NCI-H1694 (cell line): ENCODE measurements at regions not wholly inside any gene's neighbourhood (a gene's known extent, or its start where the extent isn't known, plus 50 kb on each side); places are given as distances from the start of the nearest gene placed in this dataset.
"Not testable (repeated sequence)": the region's sequence is repeated elsewhere in the genome, so short reads cannot be mapped to it uniquely, and the experiment has no call there.

Experiments
- DNase-seq: peaks from one replicate; lab custom pipeline; 2025; lab: John Stamatoyannopoulos, UW

DNA sequence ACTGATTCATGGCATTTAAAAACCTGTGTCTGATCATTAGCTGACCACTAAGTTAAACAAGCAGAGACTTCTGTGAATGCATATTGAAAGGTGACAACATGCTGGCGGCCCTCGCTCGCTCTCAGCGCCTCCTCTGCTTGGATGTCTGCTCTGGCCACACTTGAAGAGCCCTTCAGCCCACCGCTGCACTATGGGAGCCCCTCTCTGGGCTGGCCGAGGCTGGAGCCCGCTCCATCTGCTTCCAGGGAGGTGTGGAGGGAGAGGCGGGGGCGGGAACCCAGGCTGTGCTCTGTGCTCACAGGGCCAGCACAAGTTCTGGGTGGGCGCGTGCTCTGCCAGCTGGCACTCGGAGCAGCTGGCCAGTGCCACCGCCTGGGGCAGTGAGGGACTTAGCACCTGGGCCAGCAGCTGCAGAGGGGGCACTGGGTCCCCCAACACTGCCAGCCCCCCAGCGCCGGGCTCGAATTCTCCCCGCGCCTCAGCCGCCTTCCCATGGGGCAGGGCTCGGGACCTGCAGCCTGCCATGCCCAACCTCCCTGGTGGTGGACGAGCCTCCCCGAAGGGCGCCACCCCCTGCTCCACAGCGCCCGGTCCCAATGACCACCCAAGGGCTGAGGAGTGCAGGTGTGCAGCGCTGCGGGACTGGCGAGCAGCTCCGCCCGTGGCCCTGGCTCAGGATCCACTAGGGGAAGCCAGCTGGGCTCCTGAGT, 252.4 kb downstream of the ZIC4 start:
- DNase-seq = no peak

DNA sequence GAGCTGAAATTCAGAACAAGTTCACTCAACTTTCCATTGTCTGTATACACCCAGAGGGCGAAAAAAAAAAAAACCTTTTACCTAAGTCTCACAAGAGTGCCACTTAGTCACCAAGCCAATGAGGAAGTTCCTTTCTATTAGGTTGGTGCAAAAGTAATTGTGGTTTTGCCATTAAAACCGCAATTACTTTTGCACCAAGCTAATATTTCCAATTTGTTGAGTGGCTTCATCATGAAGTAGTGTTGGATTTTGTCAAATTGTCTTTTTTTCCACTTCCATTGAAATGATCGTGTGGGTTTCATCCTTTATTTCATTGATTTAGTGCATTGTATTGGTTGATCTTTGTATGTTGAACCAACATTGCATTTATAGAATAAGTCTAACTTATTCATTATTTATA, 253.9 kb downstream of the ZIC4 start:
- no peak for DNase-seq

DNA sequence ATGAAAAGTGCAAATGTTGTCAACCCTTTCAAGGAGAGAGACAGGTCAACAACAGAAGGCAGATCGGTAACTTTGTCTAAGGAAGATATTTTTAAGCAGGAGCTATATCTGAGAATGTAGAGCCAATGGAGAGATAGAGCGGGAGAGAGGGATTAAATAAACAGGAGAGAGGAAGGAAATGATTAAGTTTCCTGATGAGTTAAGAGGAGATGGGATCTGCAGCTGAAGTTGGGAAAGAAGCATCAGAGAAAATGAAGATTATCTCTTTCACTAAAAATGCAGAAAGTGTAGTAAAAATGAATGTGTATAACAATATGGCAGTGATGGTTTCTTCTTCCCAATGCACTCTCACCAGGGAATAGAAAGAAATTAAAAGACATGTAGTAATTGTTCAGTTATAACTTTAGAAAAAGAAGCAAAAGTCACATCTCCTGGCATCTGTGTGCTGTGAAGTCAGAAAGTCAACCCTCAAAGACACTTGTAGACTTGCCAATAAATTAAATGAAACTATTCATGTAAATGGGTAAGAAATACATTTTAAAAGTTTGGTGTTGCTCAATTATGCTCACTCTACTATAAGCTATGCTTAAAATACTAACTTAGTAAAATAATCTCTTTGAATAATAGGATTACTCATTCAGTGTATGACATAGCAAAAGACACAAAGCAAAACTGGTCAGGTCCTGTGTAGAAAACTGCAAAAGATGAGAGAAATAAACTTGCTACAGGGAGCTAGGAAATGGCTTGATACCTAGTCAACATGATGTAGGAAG, 264.6 kb downstream of the ZIC4 start:
- DNase-seq = no peak

GRCh38 chr3:147139341-147139740, 267.0 kb downstream of the ZIC4 start:
- no peak for DNase-seq

DNA sequence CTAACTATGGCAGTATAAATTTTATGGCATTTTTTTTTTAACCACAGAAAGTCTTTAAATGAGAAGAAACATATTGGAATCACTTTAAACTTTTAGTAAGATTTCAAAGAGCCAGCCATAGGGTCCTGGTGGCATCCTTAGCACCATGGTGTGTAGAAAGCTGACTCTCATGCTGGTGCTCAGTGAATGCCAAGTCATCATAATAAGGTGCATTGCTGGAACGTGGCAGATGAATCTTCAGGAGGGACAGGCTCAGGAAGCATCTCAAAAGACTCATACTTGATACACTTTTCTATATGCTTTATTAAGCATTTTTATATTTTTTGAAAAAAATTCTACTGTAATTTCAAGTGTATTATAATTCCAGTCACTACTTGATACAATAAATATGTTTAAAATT, 274.2 kb downstream of the ZIC4 start:
- DNase-seq = no peak

DNA sequence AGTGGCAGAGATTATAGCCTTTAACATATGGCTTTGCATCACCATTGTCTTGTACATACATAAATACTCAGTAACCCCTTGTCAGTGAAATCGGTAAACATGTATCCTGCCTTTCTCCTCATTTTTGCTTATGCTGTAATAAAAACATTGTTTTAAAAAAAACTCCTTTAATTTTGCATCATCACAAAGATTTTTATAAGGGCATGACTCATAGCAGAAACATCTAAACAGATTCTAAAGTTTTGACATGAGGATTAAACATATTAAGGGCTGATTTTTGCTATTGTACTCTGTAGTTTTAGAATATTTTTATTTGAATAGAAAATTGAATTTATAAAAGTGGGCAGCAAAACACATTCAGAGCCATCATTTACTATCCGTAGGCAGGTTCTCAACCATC, 275.9 kb downstream of the ZIC4 start:
- DNase-seq = no peak

DNA sequence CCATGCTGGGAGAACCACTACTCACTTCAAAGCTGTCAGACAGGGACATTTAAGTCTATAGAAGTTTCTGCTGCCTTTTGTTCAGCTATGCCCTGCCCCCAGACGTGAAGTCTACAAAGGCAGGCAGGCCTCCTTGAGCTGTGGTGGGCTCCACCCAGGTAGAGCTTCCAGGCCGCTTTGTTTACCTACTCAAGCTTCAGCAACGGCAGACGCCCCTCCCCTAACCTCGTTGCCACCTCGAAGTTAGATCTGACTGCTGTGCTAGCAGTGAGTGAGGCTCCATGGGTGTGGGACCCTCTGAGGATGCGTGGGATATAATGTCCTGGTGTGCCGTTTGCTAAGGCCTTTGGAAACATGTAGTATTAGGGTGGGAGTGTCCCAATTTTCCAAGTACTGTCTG, 276.7 kb downstream of the ZIC4 start:
- DNase-seq = no peak

- no peak for DNase-seq
Observed at GRCh38 chr3:147122350-147122749, 284.0 kb downstream of the ZIC4 start.

GRCh38 chr3:147119989-147120388, 286.4 kb downstream of the ZIC4 start:
- DNase-seq = no peak

- no peak for DNase-seq
Observed at GRCh38 chr3:147119346-147119745, 287.0 kb downstream of the ZIC4 start.

GRCh38 chr3:147118611-147119010, 287.7 kb downstream of the ZIC4 start:
- DNase-seq = no peak

- no peak for DNase-seq
Observed at GRCh38 chr3:147117631-147118030, 288.7 kb downstream of the ZIC4 start.

DNA sequence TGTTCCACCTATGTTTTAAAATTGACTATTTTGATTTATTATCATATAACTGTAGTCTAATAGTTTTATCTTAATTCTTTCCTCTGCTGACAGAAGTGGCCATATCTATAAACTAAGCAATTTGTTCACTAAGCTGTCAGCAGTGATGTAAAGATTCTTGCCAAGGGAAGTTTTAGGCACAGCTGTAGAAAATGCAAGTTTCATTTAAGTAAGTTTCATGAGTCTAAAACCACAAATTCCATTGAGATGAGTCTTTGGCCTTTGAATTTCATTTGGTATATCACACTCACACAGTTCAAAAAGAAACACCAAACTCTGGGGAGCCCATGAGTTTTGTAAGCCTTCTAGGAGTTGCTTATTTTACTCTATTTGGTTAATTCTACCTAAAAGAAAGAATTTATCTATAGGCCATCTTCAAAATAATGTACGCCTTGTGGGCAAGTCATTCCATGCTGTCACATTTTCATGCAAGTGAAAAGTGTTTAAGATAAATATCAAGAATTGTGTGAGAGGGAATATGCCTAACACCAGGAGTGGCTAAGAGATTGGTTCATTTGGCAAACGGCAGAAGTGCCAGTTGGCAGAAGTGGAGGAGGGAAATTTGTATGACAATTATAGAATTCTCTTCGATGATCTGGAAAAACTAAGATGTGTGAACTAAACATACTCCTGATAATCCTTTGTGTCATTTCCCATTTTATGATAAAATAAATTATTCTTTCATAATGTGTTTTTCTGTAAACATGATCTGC, 292.9 kb downstream of the ZIC4 start:
- no peak for DNase-seq

- no peak for DNase-seq
Observed at GRCh38 chr3:147099076-147099475, 307.3 kb downstream of the ZIC4 start.

- no peak for DNase-seq
Observed at GRCh38 chr3:147090461-147090860, 315.9 kb downstream of the ZIC4 start.

GRCh38 chr3:147089286-147089685, 317.1 kb downstream of the ZIC4 start:
- DNase-seq = peak; percentile 13

DNA sequence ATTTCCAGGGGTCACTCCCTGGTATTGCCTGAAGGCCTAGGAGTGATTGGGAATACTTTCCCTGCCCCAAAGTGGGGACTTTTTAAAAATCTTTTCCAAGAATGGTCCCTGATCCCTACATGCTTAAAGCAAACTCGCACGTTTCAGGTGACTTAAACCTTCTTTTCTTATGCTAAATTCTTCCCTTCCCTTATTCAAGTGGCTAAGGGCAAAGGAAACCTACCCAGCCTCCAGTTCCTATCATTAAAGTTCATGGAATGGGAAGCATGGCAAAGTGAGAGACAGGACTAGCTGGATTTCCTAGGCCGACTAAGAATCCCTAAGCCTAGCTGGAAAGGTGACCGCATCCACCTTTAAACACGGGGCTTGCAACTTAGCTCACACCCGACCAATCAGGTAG, 346.8 kb downstream of the ZIC4 start:
- DNase-seq = not testable (repeated sequence)

DNA sequence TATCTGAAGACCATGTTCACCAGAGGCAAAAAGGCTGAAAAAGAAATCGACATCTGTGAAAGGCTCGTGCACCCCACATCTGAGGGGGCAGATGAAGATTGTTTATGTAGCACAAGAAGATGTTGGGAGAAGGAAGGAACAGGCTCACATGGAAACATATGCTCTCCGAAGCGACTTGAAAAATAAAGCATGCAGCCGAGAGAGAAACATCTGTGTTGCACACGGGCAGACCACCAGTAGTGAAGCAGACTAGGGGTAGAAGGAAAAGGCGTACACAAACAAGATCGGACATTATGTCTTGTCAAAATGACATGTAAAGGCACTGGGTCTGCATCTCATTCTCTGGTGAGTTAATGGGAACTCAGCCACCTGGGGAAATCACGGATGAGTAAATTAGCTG, 356.5 kb downstream of the ZIC4 start:
- no peak for DNase-seq

- no peak for DNase-seq
Observed at GRCh38 chr3:147049305-147049704, 357.0 kb downstream of the ZIC4 start.

- no peak for DNase-seq
Observed at GRCh38 chr3:147046916-147047315, 359.4 kb downstream of the ZIC4 start.

- DNase-seq = no peak
Observed at GRCh38 chr3:147038481-147038880, 367.9 kb downstream of the ZIC4 start.

DNA sequence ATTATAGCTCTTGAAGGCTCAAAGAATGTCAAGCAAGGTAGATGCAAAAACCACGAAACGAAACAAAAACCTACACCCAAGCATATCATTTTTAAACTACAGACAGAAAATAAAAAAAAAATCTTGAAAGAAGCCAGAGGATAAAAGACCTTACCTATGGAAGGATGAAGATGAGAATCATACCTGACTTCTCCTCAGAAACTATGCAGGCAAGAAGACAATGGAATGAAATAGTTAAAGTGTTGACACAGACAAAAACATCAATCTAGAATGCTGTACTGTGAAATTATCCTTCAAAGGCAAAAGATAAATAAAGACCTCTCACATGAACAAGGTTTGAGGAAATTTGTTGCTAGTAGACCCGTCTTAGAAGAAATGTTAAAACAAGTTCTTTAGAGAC, 372.0 kb downstream of the ZIC4 start:
- DNase-seq = no peak

DNA sequence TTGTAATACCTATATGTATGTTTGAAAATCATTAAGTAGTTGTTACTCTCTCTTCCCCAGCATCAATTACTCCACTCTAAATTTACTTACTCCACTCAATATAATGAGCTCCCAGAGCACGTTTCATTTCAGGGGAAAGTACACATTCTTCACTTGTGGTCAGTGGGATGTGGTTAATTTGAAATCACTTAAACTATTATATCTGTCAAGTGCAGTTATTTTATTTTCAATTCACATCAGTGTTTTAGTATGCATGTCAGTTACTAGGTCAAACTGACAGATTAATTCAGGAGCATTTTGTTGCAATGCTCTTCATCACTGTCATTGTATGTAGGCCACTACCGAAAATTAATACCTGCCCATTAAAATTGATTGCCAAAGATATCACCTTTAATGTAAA, 376.1 kb downstream of the ZIC4 start:
- DNase-seq = no peak
